ENCODE measurements at regions not wholly inside any gene's neighbourhood (a gene's known extent, or its start where the extent isn't known, plus 50 kb on each side); places are given as distances from the start of the nearest gene placed in this dataset.

GRCh38 chr5:30561771-30562170 is 631.7 kb upstream of the CDH6 start:
- no peaks in the 10 kb centered on the region; the same call in 1 of the 2 replicates for H3K4me1 ChIP-seq (ENCODE audit: insufficient read depth, low read length)
- H3K56ac ChIP-seq (ENCODE audit: insufficient read length, low read depth, low read length) = no peak overlapping the region
- H3K27me3 ChIP-seq (ENCODE audit: insufficient read depth, low read length) = no peaks in the 10 kb centered on the region
- WGBS (ENCODE audit: extremely low coverage, insufficient read length, low lambda C conversion rate) = no CpG with 5 or more reads among the region's 2 CpGs
- no peak overlapping the region for H3K4me2 ChIP-seq (ENCODE audit: insufficient read depth, insufficient read length, low read length)
- no peak overlapping the region for H2BK20ac ChIP-seq (ENCODE audit: low read depth, low read length, poor library complexity, severe bottlenecking)
- no peak for TF ChIP-seq CTCF (conservative IDR thresholded peaks at IDR 0.05)
- no peak overlapping the region for H2BK12ac ChIP-seq (ENCODE audit: insufficient read length, low read depth, low read length)
- no peak overlapping the region for H3K9ac ChIP-seq (ENCODE audit: extremely low read depth, insufficient read length, low read length)
- no peak overlapping the region for H2BK15ac ChIP-seq (ENCODE audit: low read depth, low read length)
- H2AK5ac ChIP-seq (ENCODE audit: insufficient read length, low read length) = no peak overlapping the region
- no peak overlapping the region for H3T11ph ChIP-seq (ENCODE audit: low read length)
- no peaks in the 10 kb centered on the region for H4K20me1 ChIP-seq (ENCODE audit: control insufficient read depth, insufficient read depth, insufficient read length)
- H2BK5ac ChIP-seq (ENCODE audit: insufficient read length, low read length) = no peak overlapping the region
- no peaks in the 10 kb centered on the region for H3K27me3 Mint-ChIP-seq (ENCODE audit: low read depth)
- no peak overlapping the region for H3K4me3 Mint-ChIP-seq
- H4K5ac ChIP-seq (ENCODE audit: insufficient read length, low read depth, low read length) = no peak overlapping the region
- H3K14ac ChIP-seq (ENCODE audit: insufficient read depth, low read length) = no peak overlapping the region
- no peaks in the 10 kb centered on the region for H3K79me2 ChIP-seq (ENCODE audit: insufficient read depth, low read length)
- H3K36me3 Mint-ChIP-seq (ENCODE audit: insufficient read depth in 1 of 3, low read depth in 3 of 3) = peaks cover 0 to 2% (median 0%) of the 10 kb centered on the region in 3 experiments; a peak in 1 of 7 replicates
- H3K18ac ChIP-seq (ENCODE audit: insufficient read length, low read depth, low read length) = no peak overlapping the region
- H3K9me3 ChIP-seq (ENCODE audit: control insufficient read depth, low read depth, low read length) = no peaks in the 10 kb centered on the region
- H3K4ac ChIP-seq (ENCODE audit: low read depth, low read length) = no peak overlapping the region
- no peak overlapping the region for H2BK120ac ChIP-seq (ENCODE audit: low read depth, low read length, poor library complexity, severe bottlenecking)
- no peak overlapping the region for H3K27ac Mint-ChIP-seq
- no peak overlapping the region for H4K91ac ChIP-seq (ENCODE audit: insufficient read length, low read depth, low read length)
- no peak overlapping the region for H2AFZ ChIP-seq (ENCODE audit: low read length)
- no peaks in the 10 kb centered on the region for H3K23me2 ChIP-seq (ENCODE audit: insufficient read length, low read depth, low read length, poor library complexity, severe bottlenecking)
- H4K8ac ChIP-seq (replicated peaks; ENCODE audit: insufficient read length, low read depth, low read length) = no peak overlapping the region
- peaks cover 16 to 20% of the 10 kb centered on the region in 2 experiments for H3K4me1 Mint-ChIP-seq
- no peaks in the 10 kb centered on the region for H3K9me3 Mint-ChIP-seq
- no peaks in the 10 kb centered on the region for H3K79me1 ChIP-seq (ENCODE audit: insufficient read depth, low read depth, low read length, poor library complexity, severe bottlenecking)
- DNase-seq = no peak
- no peak overlapping the region for H3K27ac ChIP-seq (ENCODE audit: insufficient read length, low read depth, low read length)
- no peak overlapping the region for H3K23ac ChIP-seq (ENCODE audit: insufficient read length, low read depth, low read length)

All from H9 (cell line).